ENCODE measurements at regions not wholly inside any gene's neighbourhood (a gene's known extent, or its start where the extent isn't known, plus 50 kb on each side); places are given as distances from the start of the nearest gene placed in this dataset.

GRCh38 chr15:100753503-100753902, 126.1 kb upstream of the ALDH1A3 start:
- H3K36me3 ChIP-seq (ENCODE audit: control insufficient read depth in 2 of 4, insufficient read depth in 4 of 4, low read length in 3 of 4) = no peaks in the 10 kb centered on the region
- CTCF ChIA-PET (ENCODE audit: partially characterized antibody) = interaction anchor here (1.0 kb wide), 1 partner anchor 19 kb away, joined by 3 read pairs; no protein-coding TSS in a partner anchor
- H3K4ac ChIP-seq (replicated peaks; ENCODE audit: insufficient read length, low read depth, low read length) = no peak overlapping the region
- no peak overlapping the region for H2AK5ac ChIP-seq (ENCODE audit: low read depth, low read length)
- POLR2A ChIA-PET (ENCODE audit: partially characterized antibody) = no interaction called here
- H3K79me2 ChIP-seq (ENCODE audit: control insufficient read depth in 1 of 2, insufficient read depth in 2 of 2, low read length in 2 of 2) = no peaks in the 10 kb centered on the region
- no peak overlapping the region for H3K27ac ChIP-seq (ENCODE audit: low read depth, low read length)
- no peak overlapping the region for H2BK5ac ChIP-seq (ENCODE audit: low read depth, low read length)
- H4K8ac ChIP-seq (ENCODE audit: extremely low read depth, insufficient read depth, low read length) = no peak overlapping the region
- no peak overlapping the region for H2BK12ac ChIP-seq (ENCODE audit: low read depth, low read length)
- 88% methylated on average over 1 of the region's 1 CpG; no CpG with 5 or more reads in 1 of the 2 experiments for WGBS, 2 experiments (ENCODE audit: extremely low coverage in 1 of 2, insufficient coverage in 1 of 2, insufficient read length in 1 of 2, insufficient replicate concordance in 2 of 2, low coverage in 1 of 2, low lambda C conversion rate in 2 of 2, missing lambda C conversion rate in 1 of 2)
- no peak overlapping the region for H2BK120ac ChIP-seq (replicated peaks; ENCODE audit: low read depth, low read length)
- H3K23me2 ChIP-seq (ENCODE audit: low read depth, low read length) = no peaks in the 10 kb centered on the region
- no peak for FAIRE-seq
- no peak overlapping the region for H3K4me2 ChIP-seq (ENCODE audit: insufficient read depth in 1 of 2, low read depth in 2 of 2, low read length in 2 of 2)
- no peaks in the 10 kb centered on the region for H3K27me3 ChIP-seq (replicated peaks in 1 of 4; ENCODE audit: control insufficient read depth in 3 of 4, extremely low read depth in 1 of 4, insufficient read depth in 3 of 4, low read length in 3 of 4)
- TF ChIP-seq CHD1 (IDR thresholded peaks at IDR 0.05; ENCODE audit: low read depth, low read length) (no peak), BRCA1 (IDR thresholded peaks at IDR 0.05; ENCODE audit: low read depth, low read length) (no peak), SIRT6 (IDR thresholded peaks at IDR 0.05; ENCODE audit: low read length) (no peak), TAF1 (IDR thresholded peaks at IDR 0.05; ENCODE audit: low read depth, low read length) (no peak), RNF2 (IDR thresholded peaks at IDR 0.05; ENCODE audit: borderline replicate concordance, low read depth, low read length, missing control alignments, poor library complexity, severe bottlenecking) (no peak), SUZ12 (IDR thresholded peaks at IDR 0.05; ENCODE audit: low read length) (no peak), SAP30 (IDR thresholded peaks at IDR 0.05; ENCODE audit: insufficient read depth, insufficient replicate concordance, low read length) (no peak), CTBP2 (IDR thresholded peaks at IDR 0.05; ENCODE audit: borderline replicate concordance, insufficient read depth, insufficient read length, low read length) (no peak), MAX (IDR thresholded peaks at IDR 0.05) (no peak), BACH1 (IDR thresholded peaks at IDR 0.05; ENCODE audit: low read length) (no peak), BCL11A (IDR thresholded peaks at IDR 0.05; ENCODE audit: low read depth in 2 of 2, low read length in 2 of 2) (no peak), POLR2A (IDR thresholded peaks at IDR 0.05; ENCODE audit: control extremely low read depth in 1 of 2, low read depth in 2 of 2, low read length in 2 of 2) (no peak), POLR2AphosphoS5 (IDR thresholded peaks at IDR 0.05; ENCODE audit: low read depth, low read length) (no peak), KDM5A (IDR thresholded peaks at IDR 0.05; ENCODE audit: low read length) (no peak)
- H3K18ac ChIP-seq (ENCODE audit: extremely low read depth, low read length) = no peak overlapping the region
- H2BK15ac ChIP-seq (ENCODE audit: low read length) = no peak overlapping the region
- no peak overlapping the region for H3K4me3 ChIP-seq (ENCODE audit: extremely low read depth in 1 of 4, insufficient read depth in 2 of 4, low read depth in 3 of 4, low read length in 4 of 4)
- no peak overlapping the region for H3K56ac ChIP-seq (replicated peaks; ENCODE audit: insufficient read length, low read depth, low read length)
- H3K9ac ChIP-seq (replicated peaks in 1 of 4; ENCODE audit: extremely low read depth in 1 of 4, low read depth in 3 of 4, low read length in 3 of 4) = no peak overlapping the region
- H4K20me1 ChIP-seq (replicated peaks in 1 of 2; ENCODE audit: control insufficient read depth in 1 of 2, insufficient read depth in 2 of 2, low read length in 2 of 2) = no peaks in the 10 kb centered on the region
- no peaks in the 10 kb centered on the region for H3K79me1 ChIP-seq (ENCODE audit: low read depth, low read length)
- H4K91ac ChIP-seq (replicated peaks; ENCODE audit: insufficient read length, low read length) = no peak overlapping the region
- H3K4me1 ChIP-seq (replicated peaks in 1 of 4; ENCODE audit: control insufficient read depth in 3 of 4, insufficient read depth in 4 of 4, low read length in 3 of 4) = no peaks in the 10 kb centered on the region
- no peak overlapping the region for H3K23ac ChIP-seq (ENCODE audit: insufficient read length)
- H4K5ac ChIP-seq (ENCODE audit: insufficient read length, low read depth, low read length) = no peak overlapping the region
- H2BK20ac ChIP-seq (ENCODE audit: low read length) = no peak overlapping the region
- H3K14ac ChIP-seq (ENCODE audit: insufficient read length) = no peak overlapping the region
- H3K9me3 ChIP-seq (ENCODE audit: insufficient read depth in 2 of 2, low read depth in 1 of 2, low read length in 1 of 2) = no peaks in the 10 kb centered on the region
- DNase-seq (ENCODE audit: low read depth in 1 of 2, low spot score in 2 of 2) = no peak
- no peak overlapping the region for H2AFZ ChIP-seq (ENCODE audit: low read length)

All from H1 (cell line).